ENCODE measurements at regions not wholly inside any gene's neighbourhood (a gene's known extent, or its start where the extent isn't known, plus 50 kb on each side); places are given as distances from the start of the nearest gene placed in this dataset.

DNA sequence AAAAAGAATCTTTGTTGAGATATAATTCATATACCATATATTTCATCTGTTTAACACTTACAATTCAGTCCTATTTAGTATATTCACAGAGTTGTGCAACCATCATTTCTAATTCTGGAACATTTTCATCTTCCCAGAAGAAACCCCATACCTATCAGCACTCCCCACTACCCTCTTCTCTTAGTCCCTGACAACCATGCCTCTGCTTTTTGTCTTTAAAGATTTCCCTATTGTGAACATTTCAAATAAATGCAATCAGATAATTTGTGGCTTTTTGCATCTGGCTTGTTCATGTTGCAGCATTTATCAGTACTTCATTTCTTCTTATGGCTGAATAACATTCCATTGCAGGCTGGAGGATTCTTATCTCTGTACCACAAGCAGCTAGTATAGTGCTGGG lies 305.9 kb upstream of the MEX3C start:
- no peaks in the 10 kb centered on the region for H3K27me3 ChIP-seq (ENCODE audit: insufficient read depth, low read length)
- H3K4me2 ChIP-seq (ENCODE audit: low read length): no peak overlapping the region
- H2AFZ ChIP-seq (ENCODE audit: low read depth, low read length, poor library complexity, severe bottlenecking): no peak overlapping the region
- no peaks in the 10 kb centered on the region for H4K20me1 ChIP-seq (ENCODE audit: insufficient read depth)
- DNase-seq (ENCODE audit: low read depth, low spot score) (no peak), ATAC-seq (no peak)
- no peak overlapping the region for H3K27ac ChIP-seq (ENCODE audit: low read depth, low read length)
- POLR2A ChIA-PET: no interaction called here
- BruUV-seq (replicated peaks): no TSS peak
- intact Hi-C loops (cut with micrococcal nuclease): no loop called here
- TF ChIP-seq EZH2 (IDR thresholded peaks at IDR 0.05) (no peak), SP1 (IDR thresholded peaks at IDR 0.05; ENCODE audit: low read depth) (no peak), ZNF274 (IDR thresholded peaks at IDR 0.05; ENCODE audit: low read depth, low read length) (no peak), JUND (IDR thresholded peaks at IDR 0.05) (no peak), TCF7L2 (IDR thresholded peaks at IDR 0.05; ENCODE audit: borderline replicate concordance, extremely low read depth, insufficient read depth, insufficient read length) (no peak), ZFX (IDR thresholded peaks at IDR 0.05) (no peak)
- TF ChIP-seq, protein P1, sequence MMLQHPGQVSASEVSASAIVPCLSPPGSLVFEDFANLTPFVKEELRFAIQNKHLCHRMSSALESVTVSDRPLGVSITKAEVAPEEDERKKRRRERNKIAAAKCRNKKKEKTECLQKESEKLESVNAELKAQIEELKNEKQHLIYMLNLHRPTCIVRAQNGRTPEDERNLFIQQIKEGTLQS (IDR thresholded peaks at IDR 0.05): no peak
- H3K9ac ChIP-seq (ENCODE audit: low read length): no peak overlapping the region
- H3K36me3 ChIP-seq (ENCODE audit: control insufficient read depth in 1 of 2, insufficient read depth in 2 of 2, low read length in 2 of 2): no peaks in the 10 kb centered on the region
- CTCF ChIA-PET: no interaction called here
- no peak overlapping the region for H3K4me3 ChIP-seq (replicated peaks in 1 of 2; ENCODE audit: low read depth in 1 of 2, low read length in 2 of 2)
- no peaks in the 10 kb centered on the region for H3K9me3 ChIP-seq (ENCODE audit: control insufficient read depth in 1 of 2, insufficient read depth in 1 of 2, low read depth in 1 of 2, low read length in 2 of 2)
- H3K79me2 ChIP-seq (ENCODE audit: insufficient read depth, low read length): no peaks in the 10 kb centered on the region
- no peaks in the 10 kb centered on the region for H3K4me1 ChIP-seq (ENCODE audit: control insufficient read depth in 1 of 2, insufficient read depth in 2 of 2, low read length in 2 of 2)
- RAD21 ChIA-PET (ENCODE audit: low non-redundant PET in 1 of 2, low total read pairs in 2 of 2, uncharacterized antibody in 2 of 2, unreplicated experiment in 2 of 2): no interaction called here
- H3K9me2 ChIP-seq (ENCODE audit: insufficient read depth): no peaks in the 10 kb centered on the region

DNA sequence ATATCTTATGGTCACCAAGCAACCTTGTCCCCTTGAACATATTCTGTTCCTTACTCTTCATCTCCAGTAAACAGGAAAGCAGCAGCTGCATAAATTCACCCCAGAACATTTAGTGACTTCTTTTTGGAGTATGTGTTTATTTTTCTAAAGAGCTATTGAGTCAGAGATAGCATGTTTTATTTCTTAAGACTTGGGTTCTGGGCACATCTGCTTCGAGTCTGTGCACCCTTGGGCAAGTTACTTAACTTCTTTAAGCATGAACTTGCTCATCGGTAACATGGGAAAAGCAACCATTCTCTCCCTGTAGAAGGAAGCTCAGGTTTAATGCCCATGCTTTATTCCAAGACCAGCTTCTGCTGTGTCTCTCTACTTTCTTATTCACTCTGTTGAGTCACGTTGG lies 309.3 kb upstream of the MEX3C start:
- Histone ChIP-seq H3K4me1 (ENCODE audit: control insufficient read depth in 1 of 2, insufficient read depth in 2 of 2, low read length in 2 of 2) (no peaks in the 10 kb centered on the region), H2AFZ (ENCODE audit: low read depth, low read length, poor library complexity, severe bottlenecking) (no peak overlapping the region), H3K9me3 (ENCODE audit: control insufficient read depth in 1 of 2, insufficient read depth in 1 of 2, low read depth in 1 of 2, low read length in 2 of 2) (no peaks in the 10 kb centered on the region), H3K36me3 (ENCODE audit: control insufficient read depth in 1 of 2, insufficient read depth in 2 of 2, low read length in 2 of 2) (no peaks in the 10 kb centered on the region), H3K4me2 (ENCODE audit: low read length) (no peak overlapping the region), H3K27me3 (ENCODE audit: insufficient read depth, low read length) (no peaks in the 10 kb centered on the region), H3K9me2 (ENCODE audit: insufficient read depth) (no peaks in the 10 kb centered on the region), H3K9ac (ENCODE audit: low read length) (no peak overlapping the region), H4K20me1 (ENCODE audit: insufficient read depth) (no peaks in the 10 kb centered on the region), H3K79me2 (ENCODE audit: insufficient read depth, low read length) (no peaks in the 10 kb centered on the region), H3K4me3 (replicated peaks in 1 of 2; ENCODE audit: low read depth in 1 of 2, low read length in 2 of 2) (no peak overlapping the region), H3K27ac (ENCODE audit: low read depth, low read length) (no peak overlapping the region)
- POLR2A ChIA-PET: no interaction called here
- CTCF ChIA-PET: no interaction called here
- no peak for TF ChIP-seq SRF (IDR thresholded peaks at IDR 0.05; ENCODE audit: low read depth)
- TF ChIP-seq, protein P1 (IDR thresholded peaks at IDR 0.05): no peak
- TF ChIP-seq, protein P2, sequence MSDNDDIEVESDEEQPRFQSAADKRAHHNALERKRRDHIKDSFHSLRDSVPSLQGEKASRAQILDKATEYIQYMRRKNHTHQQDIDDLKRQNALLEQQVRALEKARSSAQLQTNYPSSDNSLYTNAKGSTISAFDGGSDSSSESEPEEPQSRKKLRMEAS (IDR thresholded peaks at IDR 0.05): no peak
- no peak for TF ChIP-seq POLR2A (IDR thresholded peaks at IDR 0.05; ENCODE audit: borderline replicate concordance, extremely low read depth, insufficient read depth, insufficient read length)
- TF ChIP-seq, protein P3, sequence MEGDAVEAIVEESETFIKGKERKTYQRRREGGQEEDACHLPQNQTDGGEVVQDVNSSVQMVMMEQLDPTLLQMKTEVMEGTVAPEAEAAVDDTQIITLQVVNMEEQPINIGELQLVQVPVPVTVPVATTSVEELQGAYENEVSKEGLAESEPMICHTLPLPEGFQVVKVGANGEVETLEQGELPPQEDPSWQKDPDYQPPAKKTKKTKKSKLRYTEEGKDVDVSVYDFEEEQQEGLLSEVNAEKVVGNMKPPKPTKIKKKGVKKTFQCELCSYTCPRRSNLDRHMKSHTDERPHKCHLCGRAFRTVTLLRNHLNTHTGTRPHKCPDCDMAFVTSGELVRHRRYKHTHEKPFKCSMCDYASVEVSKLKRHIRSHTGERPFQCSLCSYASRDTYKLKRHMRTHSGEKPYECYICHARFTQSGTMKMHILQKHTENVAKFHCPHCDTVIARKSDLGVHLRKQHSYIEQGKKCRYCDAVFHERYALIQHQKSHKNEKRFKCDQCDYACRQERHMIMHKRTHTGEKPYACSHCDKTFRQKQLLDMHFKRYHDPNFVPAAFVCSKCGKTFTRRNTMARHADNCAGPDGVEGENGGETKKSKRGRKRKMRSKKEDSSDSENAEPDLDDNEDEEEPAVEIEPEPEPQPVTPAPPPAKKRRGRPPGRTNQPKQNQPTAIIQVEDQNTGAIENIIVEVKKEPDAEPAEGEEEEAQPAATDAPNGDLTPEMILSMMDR (IDR thresholded peaks at IDR 0.05 in 2 of 3, conservative IDR thresholded peaks at IDR 0.05 in 1 of 3; ENCODE audit: borderline replicate concordance in 1 of 3, insufficient read depth in 1 of 3, low read depth in 2 of 3, low read length in 2 of 3): no peak
- no peak for TF ChIP-seq SP1 (IDR thresholded peaks at IDR 0.05; ENCODE audit: low read depth)
- TF ChIP-seq ZFX (IDR thresholded peaks at IDR 0.05): no peak
- TF ChIP-seq FOSL1 (IDR thresholded peaks at IDR 0.05; ENCODE audit: low read depth): no peak
- no peak for TF ChIP-seq EZH2phosphoT487 (IDR thresholded peaks at IDR 0.05; ENCODE audit: borderline replicate concordance)
- no peak for TF ChIP-seq ZNF274 (IDR thresholded peaks at IDR 0.05; ENCODE audit: low read depth, low read length)
- TF ChIP-seq, protein P4, sequence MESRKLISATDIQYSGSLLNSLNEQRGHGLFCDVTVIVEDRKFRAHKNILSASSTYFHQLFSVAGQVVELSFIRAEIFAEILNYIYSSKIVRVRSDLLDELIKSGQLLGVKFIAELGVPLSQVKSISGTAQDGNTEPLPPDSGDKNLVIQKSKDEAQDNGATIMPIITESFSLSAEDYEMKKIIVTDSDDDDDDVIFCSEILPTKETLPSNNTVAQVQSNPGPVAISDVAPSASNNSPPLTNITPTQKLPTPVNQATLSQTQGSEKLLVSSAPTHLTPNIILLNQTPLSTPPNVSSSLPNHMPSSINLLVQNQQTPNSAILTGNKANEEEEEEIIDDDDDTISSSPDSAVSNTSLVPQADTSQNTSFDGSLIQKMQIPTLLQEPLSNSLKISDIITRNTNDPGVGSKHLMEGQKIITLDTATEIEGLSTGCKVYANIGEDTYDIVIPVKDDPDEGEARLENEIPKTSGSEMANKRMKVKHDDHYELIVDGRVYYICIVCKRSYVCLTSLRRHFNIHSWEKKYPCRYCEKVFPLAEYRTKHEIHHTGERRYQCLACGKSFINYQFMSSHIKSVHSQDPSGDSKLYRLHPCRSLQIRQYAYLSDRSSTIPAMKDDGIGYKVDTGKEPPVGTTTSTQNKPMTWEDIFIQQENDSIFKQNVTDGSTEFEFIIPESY (IDR thresholded peaks at IDR 0.05; ENCODE audit: extremely low read depth, insufficient replicate concordance, low read length): no peak
- no peak for TF ChIP-seq EZH2 (IDR thresholded peaks at IDR 0.05)
- TF ChIP-seq EGR1 (IDR thresholded peaks at IDR 0.05; ENCODE audit: low read depth): no peak
- TF ChIP-seq JUND (IDR thresholded peaks at IDR 0.05): no peak
- no peak for TF ChIP-seq ELF1 (IDR thresholded peaks at IDR 0.05; ENCODE audit: borderline replicate concordance, low read depth)
- TF ChIP-seq POLR2AphosphoS5 (IDR thresholded peaks at IDR 0.05; ENCODE audit: low read depth, low read length): no peak
- RAD21 ChIA-PET (ENCODE audit: low non-redundant PET in 1 of 2, low total read pairs in 2 of 2, uncharacterized antibody in 2 of 2, unreplicated experiment in 2 of 2): no interaction called here
- DNase-seq (ENCODE audit: low read depth, low spot score) (no peak), ATAC-seq (no peak)
- intact Hi-C loops (cut with micrococcal nuclease): no loop called here
- BruUV-seq (replicated peaks): no TSS peak

All from HCT116 (cell line).